ENCODE measurements at regions not wholly inside any gene's neighbourhood (a gene's known extent, or its start where the extent isn't known, plus 50 kb on each side); places are given as distances from the start of the nearest gene placed in this dataset.

- Histone ChIP-seq H3K4me1 (ENCODE audit: low read length) (no peaks in the 10 kb centered on the region), H3K27ac (ENCODE audit: low read length) (no peak overlapping the region), H3K9ac (ENCODE audit: low read length) (no peak overlapping the region), H3K4me3 (ENCODE audit: low read length) (no peak overlapping the region), H4K20me1 (ENCODE audit: insufficient read depth, low read length) (no peaks in the 10 kb centered on the region), H3K27me3 (ENCODE audit: low read depth, low read length) (no peaks in the 10 kb centered on the region), H3K4me2 (ENCODE audit: low read length) (no peak overlapping the region), H3K79me2 (ENCODE audit: low read length) (no peaks in the 10 kb centered on the region), H3K9me3 (ENCODE audit: insufficient read depth, low read length) (no peaks in the 10 kb centered on the region), H3K36me3 (replicated peaks; ENCODE audit: low read depth, low read length) (no peaks in the 10 kb centered on the region), H2AFZ (ENCODE audit: low read depth, low read length) (no peak overlapping the region)
- no peak for TF ChIP-seq CTCF (IDR thresholded peaks at IDR 0.05; ENCODE audit: low read depth, low read length)
- no peak for TF ChIP-seq EZH2phosphoT487 (IDR thresholded peaks at IDR 0.05; ENCODE audit: low read depth)
Observed at GRCh38 chr10:128506423-128506822, 380.2 kb upstream of the MKI67 start.

- no peaks in the 10 kb centered on the region for H4K20me1 ChIP-seq (ENCODE audit: insufficient read depth, low read length)
- H3K4me3 ChIP-seq (ENCODE audit: low read length): no peak overlapping the region
- TF ChIP-seq EZH2phosphoT487 (IDR thresholded peaks at IDR 0.05; ENCODE audit: low read depth) (no peak), CTCF (IDR thresholded peaks at IDR 0.05; ENCODE audit: low read depth, low read length) (no peak)
- no peaks in the 10 kb centered on the region for H3K4me1 ChIP-seq (ENCODE audit: low read length)
- H3K27ac ChIP-seq (ENCODE audit: low read length): no peak overlapping the region
- H3K36me3 ChIP-seq (replicated peaks; ENCODE audit: low read depth, low read length): no peaks in the 10 kb centered on the region
- no peaks in the 10 kb centered on the region for H3K9me3 ChIP-seq (ENCODE audit: insufficient read depth, low read length)
- H3K27me3 ChIP-seq (ENCODE audit: low read depth, low read length): no peaks in the 10 kb centered on the region
- H2AFZ ChIP-seq (ENCODE audit: low read depth, low read length): no peak overlapping the region
- no peak overlapping the region for H3K4me2 ChIP-seq (ENCODE audit: low read length)
- H3K79me2 ChIP-seq (ENCODE audit: low read length): no peaks in the 10 kb centered on the region
- no peak overlapping the region for H3K9ac ChIP-seq (ENCODE audit: low read length)
Observed at GRCh38 chr10:128507066-128507465, 380.8 kb upstream of the MKI67 start.

GRCh38 chr10:128511284-128511683, 385.1 kb upstream of the MKI67 start:
- Histone ChIP-seq H3K4me2 (ENCODE audit: low read length) (no peak overlapping the region), H3K27me3 (ENCODE audit: low read depth, low read length) (no peaks in the 10 kb centered on the region), H2AFZ (ENCODE audit: low read depth, low read length) (no peak overlapping the region), H3K4me1 (ENCODE audit: low read length) (no peaks in the 10 kb centered on the region), H4K20me1 (ENCODE audit: insufficient read depth, low read length) (no peaks in the 10 kb centered on the region), H3K4me3 (ENCODE audit: low read length) (no peak overlapping the region), H3K27ac (ENCODE audit: low read length) (no peak overlapping the region), H3K9ac (ENCODE audit: low read length) (no peak overlapping the region), H3K36me3 (replicated peaks; ENCODE audit: low read depth, low read length) (no peaks in the 10 kb centered on the region), H3K79me2 (ENCODE audit: low read length) (no peaks in the 10 kb centered on the region), H3K9me3 (ENCODE audit: insufficient read depth, low read length) (no peaks in the 10 kb centered on the region)
- no peak for TF ChIP-seq CTCF (IDR thresholded peaks at IDR 0.05; ENCODE audit: low read depth, low read length)
- TF ChIP-seq EZH2phosphoT487 (IDR thresholded peaks at IDR 0.05; ENCODE audit: low read depth): no peak

GRCh38 chr10:128512767-128513166, 386.5 kb upstream of the MKI67 start:
- Histone ChIP-seq H3K79me2 (ENCODE audit: low read length) (no peaks in the 10 kb centered on the region), H2AFZ (ENCODE audit: low read depth, low read length) (no peak overlapping the region), H3K27ac (ENCODE audit: low read length) (no peak overlapping the region), H3K4me2 (ENCODE audit: low read length) (no peak overlapping the region), H3K36me3 (replicated peaks; ENCODE audit: low read depth, low read length) (no peaks in the 10 kb centered on the region), H3K4me1 (ENCODE audit: low read length) (no peaks in the 10 kb centered on the region), H3K9me3 (ENCODE audit: insufficient read depth, low read length) (no peaks in the 10 kb centered on the region), H3K27me3 (ENCODE audit: low read depth, low read length) (no peaks in the 10 kb centered on the region), H4K20me1 (ENCODE audit: insufficient read depth, low read length) (no peaks in the 10 kb centered on the region), H3K9ac (ENCODE audit: low read length) (no peak overlapping the region), H3K4me3 (ENCODE audit: low read length) (no peak overlapping the region)
- TF ChIP-seq EZH2phosphoT487 (IDR thresholded peaks at IDR 0.05; ENCODE audit: low read depth): no peak
- no peak for TF ChIP-seq CTCF (IDR thresholded peaks at IDR 0.05; ENCODE audit: low read depth, low read length)

Measured in OCI-LY3 (cell line).